Tibial artery (tissue), 4 donors: ENCODE measurements at regions not wholly inside any gene's neighbourhood (a gene's known extent, or its start where the extent isn't known, plus 50 kb on each side); places are given as distances from the start of the nearest gene placed in this dataset.

Source experiments
- DNase-seq, 2 donors: peaks; one replicate each; pipeline ENCODE4 v3.0.0-alpha.2; 2019
- H3K27ac ChIP-seq, 2 donors: fragments of 200-600 bp; sonication (generic) in 1 of 2; 1 replicate in 1 of 2; 2 replicates in 1 of 2; pipeline ENCODE4 v1.5.1; 2018 to 2019; ENCODE audit warnings: mild to moderate bottlenecking in 1 of 2
- H3K27me3 ChIP-seq, 2 donors: fragments of 200-600 bp; sonication (generic) in 1 of 2; one replicate each; pipeline versions ENCODE4 v1.5.1 to v1.6.0; 2016 to 2019
- H3K36me3 ChIP-seq, 3 donors: fragments of 200-600 bp; sonication (generic) in 2 of 3; one replicate each; pipeline ENCODE4 v1.5.1; 2016 to 2019; ENCODE audit warnings: mild to moderate bottlenecking in 2 of 3
- H3K4me1 ChIP-seq, 4 donors: fragments of 200-600 bp; sonication (generic) in 2 of 4; 1 replicate in 3 of 4; 2 replicates in 1 of 4; pipeline ENCODE4 v1.5.1; 2016 to 2019
- H3K4me3 ChIP-seq, 2 donors: fragments of 200-600 bp; sonication (generic) in 1 of 2; 1 replicate in 1 of 2; 2 replicates in 1 of 2; pipeline ENCODE4 v1.5.1; 2018 to 2019; ENCODE audit warnings: mild to moderate bottlenecking in 2 of 2
- H3K9me3 ChIP-seq, 3 donors: fragments of 200-600 bp; sonication (generic) in 1 of 3; one replicate each; pipeline ENCODE4 v1.5.1; 2016 to 2019
- intact Hi-C: fragments of 100-400 bp; cut with DNase I; formaldehyde crosslinking; loops from one replicate; pipeline ENCODE4 v1.15.0; 2023; ENCODE audit warnings: low total_unique reads
- TF ChIP-seq, protein P1 (sequence below), 2 experiments: fragments of 200-600 bp in 1 of 2; fragments of 450-650 bp in 1 of 2; IDR thresholded peaks; one replicate each; pipeline ENCODE4 v1.5.1; 2017 to 2019; ENCODE audit warnings: antibody characterized with exemption in 2 of 2, mild to moderate bottlenecking in 1 of 2, moderate library complexity in 1 of 2

DNA sequence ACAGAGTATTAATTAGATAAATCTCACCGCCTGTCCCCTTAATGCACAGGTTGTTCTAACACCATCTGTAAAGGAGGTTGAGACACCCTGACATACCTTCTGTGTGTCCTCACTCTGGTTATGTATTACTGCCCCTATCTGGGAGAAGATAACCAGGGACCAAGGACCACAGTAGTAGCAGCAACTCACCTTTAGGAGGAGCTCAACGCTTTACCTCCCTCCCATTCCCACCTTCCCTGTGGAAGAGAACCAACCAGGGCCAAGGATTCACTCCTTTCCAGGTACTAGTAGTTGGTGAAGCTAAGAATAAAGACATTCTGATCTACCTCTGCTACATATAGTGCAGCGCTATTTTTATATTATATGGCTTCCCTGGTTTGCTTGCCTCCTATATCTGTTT, 232.6 kb downstream of the MEX3B start:
- no peak for DNase-seq
- Histone ChIP-seq H3K4me3 (no peak overlapping the region), H3K36me3 (no peaks in the 10 kb centered on the region), H3K9me3 (no peaks in the 10 kb centered on the region), H3K27ac (no peak overlapping the region), H3K4me1 (no peaks in the 10 kb centered on the region), H3K27me3 (peaks cover 0 to 3% of the 10 kb centered on the region in 2 donors)
- TF ChIP-seq, protein P1, sequence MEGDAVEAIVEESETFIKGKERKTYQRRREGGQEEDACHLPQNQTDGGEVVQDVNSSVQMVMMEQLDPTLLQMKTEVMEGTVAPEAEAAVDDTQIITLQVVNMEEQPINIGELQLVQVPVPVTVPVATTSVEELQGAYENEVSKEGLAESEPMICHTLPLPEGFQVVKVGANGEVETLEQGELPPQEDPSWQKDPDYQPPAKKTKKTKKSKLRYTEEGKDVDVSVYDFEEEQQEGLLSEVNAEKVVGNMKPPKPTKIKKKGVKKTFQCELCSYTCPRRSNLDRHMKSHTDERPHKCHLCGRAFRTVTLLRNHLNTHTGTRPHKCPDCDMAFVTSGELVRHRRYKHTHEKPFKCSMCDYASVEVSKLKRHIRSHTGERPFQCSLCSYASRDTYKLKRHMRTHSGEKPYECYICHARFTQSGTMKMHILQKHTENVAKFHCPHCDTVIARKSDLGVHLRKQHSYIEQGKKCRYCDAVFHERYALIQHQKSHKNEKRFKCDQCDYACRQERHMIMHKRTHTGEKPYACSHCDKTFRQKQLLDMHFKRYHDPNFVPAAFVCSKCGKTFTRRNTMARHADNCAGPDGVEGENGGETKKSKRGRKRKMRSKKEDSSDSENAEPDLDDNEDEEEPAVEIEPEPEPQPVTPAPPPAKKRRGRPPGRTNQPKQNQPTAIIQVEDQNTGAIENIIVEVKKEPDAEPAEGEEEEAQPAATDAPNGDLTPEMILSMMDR (IDR thresholded peaks at IDR 0.05), result no peak
- intact Hi-C loops, result no loop called here

GRCh38 chr15:81812456-81812855, 233.4 kb downstream of the MEX3B start:
- intact Hi-C loops, result no loop called here
- TF ChIP-seq, protein P1 (IDR thresholded peaks at IDR 0.05), result no peak
- Histone ChIP-seq H3K4me1 (no peaks in the 10 kb centered on the region), H3K27me3 (peaks cover 0 to 3% of the 10 kb centered on the region in 2 donors), H3K4me3 (no peak overlapping the region), H3K36me3 (no peaks in the 10 kb centered on the region), H3K27ac (no peak overlapping the region), H3K9me3 (no peaks in the 10 kb centered on the region)
- no peak for DNase-seq

DNA sequence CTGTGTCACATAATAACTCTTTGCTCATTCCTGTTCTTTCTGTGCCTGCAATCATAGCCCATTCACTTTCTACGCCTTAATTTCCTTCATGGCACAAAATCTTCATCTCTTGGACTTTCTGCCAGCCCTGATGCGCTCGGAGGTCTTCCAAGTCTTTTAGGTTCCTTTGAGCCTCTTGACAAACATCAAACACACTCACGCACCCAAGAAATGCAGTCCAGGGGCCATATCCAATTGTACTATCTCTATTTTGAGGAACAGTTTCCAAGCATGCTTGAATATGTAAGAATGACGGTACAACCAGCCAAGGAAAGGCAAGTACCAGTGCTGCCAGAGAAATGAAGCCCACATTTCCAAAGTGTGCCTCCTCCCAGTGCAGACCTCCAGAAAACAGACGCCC, 234.1 kb downstream of the MEX3B start:
- Histone ChIP-seq H3K4me1 (no peaks in the 10 kb centered on the region), H3K27ac (no peak overlapping the region), H3K9me3 (no peaks in the 10 kb centered on the region), H3K36me3 (no peaks in the 10 kb centered on the region), H3K4me3 (no peak overlapping the region), H3K27me3 (peaks cover 0 to 3% of the 10 kb centered on the region in 2 donors)
- intact Hi-C loops, result no loop called here
- no peak for DNase-seq
- TF ChIP-seq, protein P1 (IDR thresholded peaks at IDR 0.05), result no peak

GRCh38 chr15:81809543-81809942, 236.3 kb downstream of the MEX3B start:
- TF ChIP-seq, protein P1 (IDR thresholded peaks at IDR 0.05), result no peak
- no peak overlapping the region for H3K4me3 ChIP-seq
- DNase-seq, result no peak
- H3K27me3 ChIP-seq, result peaks cover 0 to 3% of the 10 kb centered on the region in 2 donors
- intact Hi-C loops, result no loop called here
- no peaks in the 10 kb centered on the region for H3K9me3 ChIP-seq
- no peaks in the 10 kb centered on the region for H3K36me3 ChIP-seq
- H3K4me1 ChIP-seq, result no peaks in the 10 kb centered on the region
- H3K27ac ChIP-seq, result no peak overlapping the region

DNA sequence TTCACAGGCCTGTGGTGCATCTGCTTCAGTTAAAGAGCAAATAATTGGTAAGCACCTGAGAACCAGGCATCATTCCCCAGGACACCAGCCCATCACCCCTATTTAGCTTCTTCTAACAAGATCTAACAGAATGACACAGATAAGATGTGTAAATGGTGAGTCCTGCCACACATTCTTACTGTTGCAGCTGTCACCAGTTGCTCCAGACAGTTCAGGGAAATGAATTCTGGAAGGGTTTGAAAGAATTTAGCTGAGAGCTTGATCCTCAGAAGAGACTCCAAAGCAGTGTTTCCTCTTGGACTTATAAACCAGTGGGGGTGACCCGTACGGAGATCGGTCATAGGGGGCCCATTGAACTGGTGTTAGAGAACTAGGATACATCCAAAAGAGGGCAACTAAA, 238.0 kb downstream of the MEX3B start:
- DNase-seq, result no peak
- no peak overlapping the region for H3K27ac ChIP-seq

More for the DNA sequence above, 238.0 kb downstream of the MEX3B start:
- no peaks in the 10 kb centered on the region for H3K9me3 ChIP-seq
- H3K27me3 ChIP-seq, result peaks cover 0 to 3% of the 10 kb centered on the region in 2 donors
- no peaks in the 10 kb centered on the region for H3K4me1 ChIP-seq
- H3K4me3 ChIP-seq, result no peak overlapping the region
- no peaks in the 10 kb centered on the region for H3K36me3 ChIP-seq
- intact Hi-C loops, result no loop called here
- TF ChIP-seq, protein P1 (IDR thresholded peaks at IDR 0.05), result no peak
